Small intestine (tissue), 7 donors: ENCODE measurements at regions not wholly inside any gene's neighbourhood (a gene's known extent, or its start where the extent isn't known, plus 50 kb on each side); places are given as distances from the start of the nearest gene placed in this dataset.

Experiments
- DNase-seq, 2 donors: peaks; one replicate each; pipeline versions ENCODE4 v3.0.0 to v3.0.0-alpha.2; 2013
- FAIRE-seq: peaks from 2 replicates; lab custom pipeline; 2012; peaks lifted over from hg19 to GRCh38; lab: Jason Lieb, UNC
- H3K27ac ChIP-seq, 3 donors: one replicate each; pipeline ENCODE4 v1.5.1; 2013; ENCODE audit warnings: low read length in 2 of 3, mild to moderate bottlenecking in 2 of 3, control low read depth in 1 of 3, inconsistent platforms in 1 of 3, low read depth in 1 of 3, moderate library complexity in 1 of 3
- H3K27me3 ChIP-seq, 3 donors: one replicate each; pipeline ENCODE4 v1.6.1; 2013; ENCODE audit warnings: low read length in 3 of 3, inconsistent platforms in 1 of 3; ENCODE audit not compliant: control insufficient read depth in 3 of 3, insufficient read depth in 3 of 3
- H3K36me3 ChIP-seq, 3 donors: one replicate each; pipeline ENCODE4 v1.6.1; 2013; ENCODE audit warnings: low read length in 3 of 3, inconsistent platforms in 1 of 3, low read depth in 1 of 3, mild to moderate bottlenecking in 1 of 3, moderate library complexity in 1 of 3; ENCODE audit not compliant: control insufficient read depth in 3 of 3, insufficient read depth in 2 of 3
- H3K4me1 ChIP-seq, 3 donors: one replicate each; pipeline ENCODE4 v1.6.1; 2013; ENCODE audit warnings: low read length in 2 of 3, inconsistent platforms in 1 of 3, low read depth in 1 of 3, mild to moderate bottlenecking in 1 of 3, moderate library complexity in 1 of 3; ENCODE audit not compliant: control insufficient read depth in 3 of 3, insufficient read depth in 2 of 3
- H3K4me3 ChIP-seq, 3 donors: one replicate each; pipeline ENCODE4 v1.5.1; 2013; ENCODE audit warnings: low read length in 3 of 3, control low read depth in 1 of 3, inconsistent platforms in 1 of 3, low read depth in 1 of 3, mild to moderate bottlenecking in 1 of 3, moderate library complexity in 1 of 3
- H3K9me3 ChIP-seq, 2 donors: one replicate each; pipeline ENCODE4 v1.6.1; 2013; ENCODE audit warnings: low read depth in 1 of 2, low read length in 1 of 2; ENCODE audit not compliant: control insufficient read depth in 2 of 2, insufficient read depth in 1 of 2
- WGBS, 3 donors: extraction: QIAGEN DNeasy Blood & Tissue Kit; methylation state at CpG; one replicate each; pipeline ENCODE4 v1.1.7; 2013; 5-methylcytosine and 5-hydroxymethylcytosine counted together
- donor health status: healthy with polysubstance abuse.
- donor health status: control.
- donor health status: control.
- donor health status: Bipolar disorder and iron deficiency.
- donor health status: healthy.

DNA sequence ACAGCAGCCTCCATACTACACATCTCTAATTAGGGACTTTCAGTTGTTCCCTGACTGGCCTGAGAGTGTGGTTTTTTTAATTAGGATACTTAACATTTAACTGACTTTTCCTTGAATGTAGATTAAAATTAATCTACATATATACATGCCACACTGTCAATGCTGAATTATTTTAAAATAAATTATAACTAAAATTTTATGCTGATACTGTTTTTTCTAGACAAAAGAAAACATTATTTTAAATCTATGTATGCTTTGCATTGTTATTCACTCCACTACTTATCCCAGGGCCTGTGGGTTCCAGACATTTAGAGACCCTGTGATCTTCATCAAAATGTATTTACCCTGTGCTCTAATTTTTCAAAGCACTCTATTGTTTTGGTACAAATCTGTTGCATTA lies 496.0 kb upstream of the MAP2 start:
- no peak for FAIRE-seq
- DNase-seq, result no peak
- H3K27ac ChIP-seq, result no peak overlapping the region
- no peaks in the 10 kb centered on the region for H3K9me3 ChIP-seq
- no peaks in the 10 kb centered on the region for H3K4me1 ChIP-seq
- H3K36me3 ChIP-seq, result no peaks in the 10 kb centered on the region
- H3K4me3 ChIP-seq, result no peak overlapping the region
- H3K27me3 ChIP-seq, result no peaks in the 10 kb centered on the region

DNA sequence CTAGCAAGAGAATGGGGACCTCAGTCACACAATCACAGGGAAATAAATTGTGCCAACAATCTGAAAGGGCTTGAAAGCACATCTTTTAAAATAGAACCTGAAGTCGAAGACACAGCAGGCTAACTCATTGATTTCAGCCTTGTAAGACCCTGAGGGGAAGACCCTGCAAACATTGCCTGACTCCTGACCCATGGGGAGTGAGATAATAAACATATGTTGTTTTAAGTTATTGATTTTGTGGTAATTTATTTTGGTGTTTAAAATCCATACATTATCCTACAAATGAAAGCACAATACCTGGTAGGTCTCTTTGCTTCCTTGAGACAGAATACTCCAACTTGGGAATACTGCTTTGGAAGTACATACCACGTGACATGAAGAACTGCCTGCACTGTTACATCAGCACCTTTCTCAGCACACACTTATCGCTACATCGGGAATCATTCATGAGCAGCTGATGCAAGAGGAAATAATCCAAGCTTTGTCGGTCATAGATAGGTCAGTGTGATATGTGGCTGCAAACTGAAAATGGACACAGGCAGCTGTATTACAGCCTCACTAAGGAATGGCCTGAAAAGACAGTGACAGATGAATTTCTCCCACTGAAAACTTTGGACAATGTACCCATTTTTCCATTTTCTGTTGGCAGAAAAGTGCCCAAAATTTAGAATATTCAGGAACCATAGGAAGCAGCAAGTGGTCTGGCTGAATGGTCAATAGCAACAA lies 494.5 kb upstream of the MAP2 start:
- no peak overlapping the region for H3K27ac ChIP-seq
- H3K4me1 ChIP-seq, result no peaks in the 10 kb centered on the region
- H3K9me3 ChIP-seq, result no peaks in the 10 kb centered on the region
- no peaks in the 10 kb centered on the region for H3K27me3 ChIP-seq
- H3K36me3 ChIP-seq, result no peaks in the 10 kb centered on the region
- FAIRE-seq (no peak), DNase-seq (no peak)
- H3K4me3 ChIP-seq, result no peak overlapping the region
- WGBS, 3 donors, result 46 to 62% (median 53%) methylated on average over 5 of the region's 5 CpGs

DNA sequence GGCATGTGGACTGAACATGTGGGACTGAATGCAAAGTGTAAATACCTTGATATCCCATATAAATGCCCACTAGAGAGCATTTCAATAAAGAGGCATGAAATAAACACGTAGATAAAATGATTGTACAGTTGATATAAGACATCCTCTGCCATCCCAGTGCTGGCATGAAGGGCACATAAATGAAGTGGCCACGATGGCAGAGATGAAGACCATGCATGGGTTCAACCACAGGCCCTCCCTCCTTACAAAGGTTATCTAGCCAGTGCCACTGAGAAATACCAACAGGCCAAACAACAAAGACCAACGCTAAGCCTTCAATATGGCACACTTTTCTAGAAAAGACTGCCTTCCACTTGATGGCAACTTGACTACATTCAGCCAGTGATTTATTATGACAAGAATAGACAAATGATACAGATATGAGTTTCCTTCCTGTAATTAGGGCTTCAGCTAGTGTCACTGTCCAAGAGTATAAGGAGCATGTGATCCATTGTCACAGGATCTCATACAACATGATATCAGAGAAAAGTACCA lies 493.9 kb upstream of the MAP2 start:
- WGBS, 3 donors, result 76 to 83% (median 82%) methylated on average over 3 of the region's 3 CpGs
- Histone ChIP-seq H3K4me3 (no peak overlapping the region), H3K36me3 (no peaks in the 10 kb centered on the region), H3K4me1 (no peaks in the 10 kb centered on the region), H3K27ac (no peak overlapping the region), H3K27me3 (no peaks in the 10 kb centered on the region), H3K9me3 (no peaks in the 10 kb centered on the region)
- no peak for DNase-seq
- FAIRE-seq, result no peak

DNA sequence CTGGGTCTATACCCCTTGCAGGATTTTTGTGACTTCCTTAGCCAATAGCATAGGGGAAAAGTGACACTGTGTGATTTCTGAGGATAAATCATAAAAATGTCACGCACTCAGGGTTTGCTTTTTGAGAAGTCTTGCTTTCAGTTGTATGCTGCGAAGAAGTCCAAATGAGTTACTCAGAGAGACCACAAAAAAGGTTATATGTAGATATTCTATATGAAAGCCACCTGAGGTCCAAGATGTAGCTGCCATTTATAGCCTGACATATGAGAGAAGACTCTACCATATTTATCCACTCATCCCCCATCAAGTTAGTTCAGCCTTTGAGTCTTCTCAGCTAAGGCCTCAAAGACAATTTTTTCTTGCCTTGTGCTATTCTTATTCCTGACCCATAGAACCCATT lies 488.3 kb upstream of the MAP2 start:
- WGBS, 3 donors, result 80 to 94% (median 93%) methylated on average over 2 of the region's 2 CpGs
- no peaks in the 10 kb centered on the region for H3K36me3 ChIP-seq
- H3K27ac ChIP-seq, result no peak overlapping the region
- H3K9me3 ChIP-seq, result no peaks in the 10 kb centered on the region
- no peak overlapping the region for H3K4me3 ChIP-seq
- no peaks in the 10 kb centered on the region for H3K4me1 ChIP-seq
- DNase-seq (no peak), FAIRE-seq (no peak)
- no peaks in the 10 kb centered on the region for H3K27me3 ChIP-seq

DNA sequence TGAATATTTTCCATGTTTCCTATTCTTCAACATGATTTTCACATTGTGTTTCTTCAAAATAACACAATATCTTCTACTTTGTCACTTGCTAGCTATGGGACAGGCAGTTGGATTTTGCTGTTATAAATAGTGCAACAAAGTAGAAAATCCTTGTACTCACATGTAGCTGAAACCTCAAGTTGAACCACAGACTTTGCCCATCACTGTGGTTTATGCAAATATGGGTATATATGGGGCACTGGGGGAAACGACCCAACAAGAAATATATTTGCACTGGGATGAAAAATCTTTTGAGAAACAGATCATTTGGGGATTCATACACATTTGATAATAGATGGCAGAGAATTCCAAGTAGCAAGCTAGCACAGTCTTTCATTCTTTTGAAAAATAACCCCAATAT lies 486.3 kb upstream of the MAP2 start:
- no peak for FAIRE-seq
- H3K4me3 ChIP-seq, result no peak overlapping the region
- no peaks in the 10 kb centered on the region for H3K36me3 ChIP-seq
- no peaks in the 10 kb centered on the region for H3K4me1 ChIP-seq
- DNase-seq, result no peak
- 7 to 31% (median 17%) methylated on average over 1 of the region's 1 CpG for WGBS, 3 donors
- H3K27ac ChIP-seq, result no peak overlapping the region
- H3K27me3 ChIP-seq, result no peaks in the 10 kb centered on the region
- no peaks in the 10 kb centered on the region for H3K9me3 ChIP-seq

DNA sequence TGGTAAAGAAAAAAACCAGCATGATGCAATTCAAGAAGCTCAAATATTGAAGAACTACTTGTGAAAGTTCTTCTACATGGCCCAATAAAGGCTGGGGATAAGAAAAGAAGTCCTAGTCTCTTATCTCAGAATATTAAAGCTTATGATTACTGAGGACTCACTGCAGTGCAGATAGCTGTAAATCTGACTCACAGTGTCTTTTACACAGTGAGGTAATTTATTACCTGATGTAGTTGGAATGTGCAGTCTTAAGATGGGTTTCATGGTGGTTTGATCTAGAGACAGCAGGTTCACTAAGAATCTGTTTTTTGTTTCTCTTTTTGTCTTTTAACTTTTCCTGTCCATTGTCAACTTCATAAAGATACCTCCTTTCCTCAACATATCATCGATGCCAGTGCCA lies 484.0 kb upstream of the MAP2 start:
- no peaks in the 10 kb centered on the region for H3K27me3 ChIP-seq
- FAIRE-seq (no peak), DNase-seq (no peak)
- no peak overlapping the region for H3K4me3 ChIP-seq
- H3K27ac ChIP-seq, result no peak overlapping the region
- no peaks in the 10 kb centered on the region for H3K36me3 ChIP-seq
- 78 to 88% (median 84%) methylated on average over 1 of the region's 1 CpG for WGBS, 3 donors
- H3K4me1 ChIP-seq, result no peaks in the 10 kb centered on the region
- H3K9me3 ChIP-seq, result no peaks in the 10 kb centered on the region

DNA sequence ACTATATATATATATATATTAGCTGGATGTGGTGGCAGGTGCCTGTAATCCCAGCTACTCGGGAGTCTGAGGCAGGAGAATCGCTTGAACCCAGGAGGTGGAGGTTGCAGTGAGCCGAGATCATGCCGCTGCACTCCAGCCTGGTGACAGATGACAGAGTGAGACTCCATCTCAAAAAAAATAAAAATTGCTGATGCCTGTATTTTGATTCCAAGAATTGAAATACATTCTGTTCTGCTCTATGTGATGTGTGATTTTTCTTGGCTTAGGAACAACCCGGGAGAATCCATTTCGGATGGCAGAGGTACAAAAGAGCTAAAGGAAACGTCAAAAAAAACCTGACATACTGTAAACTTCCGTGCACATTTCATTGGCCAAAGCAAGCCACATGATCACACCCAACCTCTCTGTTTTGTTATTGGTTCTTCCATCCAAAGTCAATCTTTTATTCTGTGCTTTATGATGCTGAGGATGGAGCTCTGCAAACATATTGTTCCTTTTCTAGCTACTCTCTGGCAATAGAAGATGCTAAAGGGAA lies 478.1 kb upstream of the MAP2 start:
- Histone ChIP-seq H3K36me3 (no peaks in the 10 kb centered on the region), H3K9me3 (no peaks in the 10 kb centered on the region), H3K4me1 (no peaks in the 10 kb centered on the region), H3K27me3 (no peaks in the 10 kb centered on the region), H3K4me3 (no peak overlapping the region), H3K27ac (no peak overlapping the region)
- FAIRE-seq, result no peak
- WGBS, 3 donors, result 65 to 71% (median 70%) methylated on average over 8 of the region's 8 CpGs
- DNase-seq, result no peak

DNA sequence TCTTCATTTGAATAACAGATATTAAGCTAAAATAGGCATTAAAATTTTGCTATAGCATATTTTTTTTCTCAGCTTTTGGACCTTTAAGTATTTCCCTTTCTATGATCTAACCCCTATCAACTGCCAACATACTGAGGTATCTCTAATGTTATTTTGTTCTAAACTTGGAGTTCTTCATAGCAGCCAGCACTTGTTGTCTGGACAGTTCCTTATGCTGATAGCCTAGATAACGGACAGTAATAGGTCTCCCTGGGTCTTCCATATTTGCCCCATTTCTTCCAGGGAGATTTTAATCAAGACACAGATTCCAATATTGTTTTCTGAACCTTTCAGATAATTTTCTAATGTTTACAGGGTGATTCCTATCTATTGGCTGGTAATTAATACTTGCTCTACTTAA lies 475.8 kb upstream of the MAP2 start:
- Histone ChIP-seq H3K36me3 (no peaks in the 10 kb centered on the region), H3K9me3 (no peaks in the 10 kb centered on the region), H3K27ac (no peak overlapping the region), H3K4me1 (no peaks in the 10 kb centered on the region), H3K4me3 (no peak overlapping the region), H3K27me3 (no peaks in the 10 kb centered on the region)
- FAIRE-seq, result no peak
- no peak for DNase-seq
- WGBS, 3 donors, result 38 to 47% (median 45%) methylated on average over 1 of the region's 1 CpG

DNA sequence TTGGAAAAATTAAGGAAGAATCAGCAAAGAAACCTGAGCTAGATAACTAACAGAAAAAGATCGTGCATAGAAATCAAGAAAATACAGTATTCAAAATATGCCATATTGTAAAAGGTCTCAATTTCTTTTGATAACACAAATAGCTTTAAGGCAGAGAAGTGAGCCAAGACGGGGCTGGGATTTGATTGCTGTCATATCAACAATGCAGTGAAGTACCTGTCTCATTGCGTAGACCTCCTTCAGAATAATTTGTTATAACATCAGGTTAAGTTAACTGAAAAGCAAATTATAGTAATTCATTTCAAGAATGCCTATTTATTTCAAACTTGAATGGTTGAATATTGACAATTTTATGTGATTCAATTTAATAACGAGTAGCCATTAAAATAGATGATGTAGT lies 453.8 kb upstream of the MAP2 start:
- H3K36me3 ChIP-seq, result no peaks in the 10 kb centered on the region
- no peaks in the 10 kb centered on the region for H3K4me1 ChIP-seq
- FAIRE-seq, result no peak
- no peaks in the 10 kb centered on the region for H3K9me3 ChIP-seq
- no peaks in the 10 kb centered on the region for H3K27me3 ChIP-seq
- DNase-seq, result no peak
- no peak overlapping the region for H3K27ac ChIP-seq
- no peak overlapping the region for H3K4me3 ChIP-seq
- WGBS, 3 donors, result 70 to 81% (median 70%) methylated on average over 4 of the region's 4 CpGs
